ENCODE measurements at regions not wholly inside any gene's neighbourhood (a gene's known extent, or its start where the extent isn't known, plus 50 kb on each side); places are given as distances from the start of the nearest gene placed in this dataset.

- TF ChIP-seq CTCF (IDR thresholded peaks at IDR 0.05; ENCODE audit: low read depth, low read length) (peak; percentile 37), MYC (IDR thresholded peaks at IDR 0.05; ENCODE audit: low read depth, low read length) (no peak), POLR2A (IDR thresholded peaks at IDR 0.05; ENCODE audit: extremely low read depth, insufficient read length) (no peak)
Measured at GRCh38 chr11:105219269-105219668, 79.7 kb upstream of the CARD18 start.
